ENCODE measurements at regions not wholly inside any gene's neighbourhood (a gene's known extent, or its start where the extent isn't known, plus 50 kb on each side); places are given as distances from the start of the nearest gene placed in this dataset.
A peak's percentile ranks its signal among the peaks of the same experiment; 100 is the strongest.

GRCh38 chr14:56378046-56378445 is 201.6 kb upstream of the TMEM260 start:
- TF ChIP-seq EZH2 (IDR thresholded peaks at IDR 0.05; ENCODE audit: low read length, missing control alignments): no peak
- no peak for TF ChIP-seq CTCF (conservative IDR thresholded peaks at IDR 0.05 in 1 of 2, IDR thresholded peaks at IDR 0.05 in 1 of 2; ENCODE audit: low read depth in 1 of 2, low read length in 2 of 2)
- H3K27ac ChIP-seq (ENCODE audit: insufficient read depth, low read length): peak overlapping the region; percentile 14
- H3K4me2 ChIP-seq (ENCODE audit: extremely low read depth, insufficient read depth, low read length): peak overlapping the region; percentile 65
- H4K20me1 ChIP-seq (ENCODE audit: control insufficient read depth, extremely low read depth, insufficient read depth, low read length): no peaks in the 10 kb centered on the region
- no peak overlapping the region for H3K4me3 ChIP-seq (replicated peaks in 1 of 4; ENCODE audit: control extremely low read depth in 1 of 4, insufficient read depth in 1 of 4, low read depth in 3 of 4, low read length in 4 of 4)
- no peak overlapping the region for H2AFZ ChIP-seq (ENCODE audit: low read length)
- no peak for DNase-seq (ENCODE audit: low read depth in 2 of 2)
- H3K4me1 ChIP-seq (ENCODE audit: control insufficient read depth, extremely low read depth, insufficient read depth, low read length): peaks cover 8% of the 10 kb centered on the region
- no peak overlapping the region for H3K9ac ChIP-seq (ENCODE audit: insufficient read depth, low read length)
- no peaks in the 10 kb centered on the region for H3K27me3 ChIP-seq (ENCODE audit: control insufficient read depth, insufficient read depth, low read length)
- H3K79me2 ChIP-seq (ENCODE audit: control insufficient read depth, insufficient read depth, low read length): no peaks in the 10 kb centered on the region
- no peaks in the 10 kb centered on the region for H3K9me3 ChIP-seq (ENCODE audit: control insufficient read depth, insufficient read depth, low read depth, low read length)
- no peaks in the 10 kb centered on the region for H3K36me3 ChIP-seq (ENCODE audit: control insufficient read depth, insufficient read depth, low read length)

GRCh38 chr14:56378475-56378877 is 201.1 kb upstream of the TMEM260 start:
- Histone ChIP-seq H3K36me3 (ENCODE audit: control insufficient read depth, insufficient read depth, low read length) (no peaks in the 10 kb centered on the region), H3K4me1 (ENCODE audit: control insufficient read depth, extremely low read depth, insufficient read depth, low read length) (peaks cover 8% of the 10 kb centered on the region), H3K4me2 (ENCODE audit: extremely low read depth, insufficient read depth, low read length) (peak overlapping the region; percentile 65), H3K9ac (ENCODE audit: insufficient read depth, low read length) (no peak overlapping the region), H2AFZ (ENCODE audit: low read length) (no peak overlapping the region), H3K4me3 (replicated peaks in 1 of 4; ENCODE audit: control extremely low read depth in 1 of 4, insufficient read depth in 1 of 4, low read depth in 3 of 4, low read length in 4 of 4) (no peak overlapping the region), H3K9me3 (ENCODE audit: control insufficient read depth, insufficient read depth, low read depth, low read length) (no peaks in the 10 kb centered on the region), H4K20me1 (ENCODE audit: control insufficient read depth, extremely low read depth, insufficient read depth, low read length) (no peaks in the 10 kb centered on the region), H3K27ac (ENCODE audit: insufficient read depth, low read length) (peak overlapping the region; percentile 14), H3K79me2 (ENCODE audit: control insufficient read depth, insufficient read depth, low read length) (no peaks in the 10 kb centered on the region), H3K27me3 (ENCODE audit: control insufficient read depth, insufficient read depth, low read length) (no peaks in the 10 kb centered on the region)
- no peak for TF ChIP-seq EZH2 (IDR thresholded peaks at IDR 0.05; ENCODE audit: low read length, missing control alignments)
- TF ChIP-seq CTCF (conservative IDR thresholded peaks at IDR 0.05 in 1 of 2, IDR thresholded peaks at IDR 0.05 in 1 of 2; ENCODE audit: low read depth in 1 of 2, low read length in 2 of 2): no peak
- peak; percentile 70 to 89 for DNase-seq (ENCODE audit: low read depth in 2 of 2)

GRCh38 chr14:56379956-56380355 is 199.6 kb upstream of the TMEM260 start:
- no peak overlapping the region for H3K27ac ChIP-seq (ENCODE audit: insufficient read depth, low read length)
- TF ChIP-seq CTCF (conservative IDR thresholded peaks at IDR 0.05 in 1 of 2, IDR thresholded peaks at IDR 0.05 in 1 of 2; ENCODE audit: low read depth in 1 of 2, low read length in 2 of 2): no peak
- no peak for TF ChIP-seq EZH2 (IDR thresholded peaks at IDR 0.05; ENCODE audit: low read length, missing control alignments)
- H3K36me3 ChIP-seq (ENCODE audit: control insufficient read depth, insufficient read depth, low read length): no peaks in the 10 kb centered on the region
- H3K4me3 ChIP-seq (replicated peaks in 1 of 4; ENCODE audit: control extremely low read depth in 1 of 4, insufficient read depth in 1 of 4, low read depth in 3 of 4, low read length in 4 of 4): no peak overlapping the region
- no peak overlapping the region for H3K4me2 ChIP-seq (ENCODE audit: extremely low read depth, insufficient read depth, low read length)
- H3K9me3 ChIP-seq (ENCODE audit: control insufficient read depth, insufficient read depth, low read depth, low read length): no peaks in the 10 kb centered on the region
- H3K9ac ChIP-seq (ENCODE audit: insufficient read depth, low read length): no peak overlapping the region
- no peaks in the 10 kb centered on the region for H4K20me1 ChIP-seq (ENCODE audit: control insufficient read depth, extremely low read depth, insufficient read depth, low read length)
- DNase-seq (ENCODE audit: low read depth in 2 of 2): peak; percentile 47 to 74
- H3K79me2 ChIP-seq (ENCODE audit: control insufficient read depth, insufficient read depth, low read length): no peaks in the 10 kb centered on the region
- H2AFZ ChIP-seq (ENCODE audit: low read length): no peak overlapping the region
- no peaks in the 10 kb centered on the region for H3K27me3 ChIP-seq (ENCODE audit: control insufficient read depth, insufficient read depth, low read length)
- peaks cover 8% of the 10 kb centered on the region for H3K4me1 ChIP-seq (ENCODE audit: control insufficient read depth, extremely low read depth, insufficient read depth, low read length)
